Heart left ventricle (tissue), 16 donors: ENCODE measurements at regions not wholly inside any gene's neighbourhood (a gene's known extent, or its start where the extent isn't known, plus 50 kb on each side); places are given as distances from the start of the nearest gene placed in this dataset.

ENCODE experiments used
- ATAC-seq, 4 donors: fragments of 200-7000 bp; cut with Tn5 transposase; one replicate each; pipeline ENCODE4 v1.9.1; 2020 to 2022; ENCODE audit warnings: moderate library complexity in 4 of 4, mild to moderate bottlenecking in 3 of 4, moderate number of reproducible peaks in 1 of 4
- DNase-seq, 5 donors: peaks; one replicate each; pipeline ENCODE4 v3.0.0-alpha.2; 2020
- H3K27ac ChIP-seq, 12 donors: fragments of 200-600 bp; sonication (generic) in 4 of 12; one replicate each; pipeline versions ENCODE4 v1.5.0 to v1.8.0; 2016 to 2022; ENCODE audit warnings: mild to moderate bottlenecking in 2 of 12
- H3K27me3 ChIP-seq, 9 donors: fragments of 200-600 bp; sonication (generic) in 2 of 9; one replicate each; pipeline versions ENCODE4 v1.5.1 to v1.8.0; 2016 to 2022; ENCODE audit warnings: mild to moderate bottlenecking in 3 of 9
- H3K36me3 ChIP-seq, 9 donors: fragments of 200-600 bp; sonication (generic) in 2 of 9; one replicate each; pipeline versions ENCODE4 v1.5.0 to v1.8.0; 2018 to 2022; ENCODE audit warnings: mild to moderate bottlenecking in 2 of 9
- H3K4me1 ChIP-seq, 12 donors: fragments of 200-600 bp; sonication (generic) in 4 of 12; one replicate each; pipeline versions ENCODE4 v1.5.0 to v1.8.0; 2016 to 2022; ENCODE audit warnings: mild to moderate bottlenecking in 3 of 12
- H3K4me3 ChIP-seq, 12 donors: fragments of 200-600 bp; sonication (generic) in 4 of 12; one replicate each; pipeline versions ENCODE4 v1.5.0 to v1.8.0; 2017 to 2022; ENCODE audit warnings: mild to moderate bottlenecking in 9 of 12, moderate library complexity in 4 of 12
- H3K9me3 ChIP-seq, 12 donors: fragments of 200-600 bp; sonication (generic) in 4 of 12; one replicate each; pipeline versions ENCODE4 v1.5.0 to v1.8.0; 2016 to 2022; ENCODE audit warnings: mild to moderate bottlenecking in 1 of 12
- CTCF ChIP-seq, 12 donors: fragments of 200-600 bp; sonication (generic) in 4 of 12; IDR thresholded peaks; one replicate each; pipeline versions ENCODE4 v1.5.0 to v1.8.0; 2018 to 2022; ENCODE audit warnings: antibody characterized with exemption in 12 of 12, mild to moderate bottlenecking in 5 of 12
- POLR2A ChIP-seq, 2 donors: fragments of 450-650 bp; IDR thresholded peaks; one replicate each; pipeline ENCODE4 v1.6.1; 2017; ENCODE audit warnings: antibody characterized with exemption in 2 of 2, mild to moderate bottlenecking in 2 of 2, moderate library complexity in 2 of 2
- WGBS, 4 donors: extraction: QIAGEN DNeasy Blood & Tissue Kit in 2 of 4; methylation state at CpG; one replicate each; pipeline versions ENCODE4 v1.1.5 to v1.1.7; 2013 to 2018; 5-methylcytosine and 5-hydroxymethylcytosine counted together
- intact Hi-C, 10 donors: fragments of 100-400 bp; cut with DNase I; formaldehyde crosslinking; loops; one replicate each; pipeline versions ENCODE4 v1.11.1 to v1.14.2; 2022
- donor health status: ischemic (EF 13 %, LVEDD 7.1; RV severe dilation, severe dysfunction).
- donor health status: healthy with polysubstance abuse.
- donor health status: DM: no; HTN: yes; CAD: no.
- donor health status: DM: no; HTN: no; CAD: no.
- donor health status: ischemic (EF 25% LVEDD 6.9; RV normal size, moderate dysfunction).
- donor health status: ischemic (EF 25% LVEDD 5.7; RV mildly dilated, moderate dysfunction).
- donor health status: healthy.
- donor health status: DM: yes; HTN: yes; CAD: no.
- donor health status: ischemic (EF 35%, LVEDD 5.7; RV mildly dilated, moderate dysfunction).
- donor health status: nonischemic (EF 11% LVEDD 7.7; RV severe dilation, severe dysfunction).
- donor health status: DM: yes; HTN: yes; CAD: no.
- donor health status: PGD.
- donor health status: ischemic (EF 29% LVEDD 5.4; RV normal size, mild dysfunction).
- donor health status: nonischemic (EF 23%, LVEDD 6.1; RV moderate dilation, normal function).

GRCh38 chr20:37598575-37599342 lies 71.1 kb upstream of the BLCAP start:
- DNase-seq (no peak), ATAC-seq (no peak)
- 34 to 52% (median 39%) methylated on average over 10 of the region's 10 CpGs for WGBS, 4 donors
- Histone ChIP-seq H3K27ac (no peak overlapping the region), H3K9me3 (no peaks in the 10 kb centered on the region), H3K27me3 (peaks cover 0 to 27% (median 11%) of the 10 kb centered on the region in 9 donors), H3K4me1 (peaks cover 0 to 7% (median 0%) of the 10 kb centered on the region in 12 donors), H3K4me3 (no peak overlapping the region), H3K36me3 (no peaks in the 10 kb centered on the region)
- intact Hi-C loops = no loop called here
- TF ChIP-seq POLR2A (IDR thresholded peaks at IDR 0.05) (no peak), CTCF (IDR thresholded peaks at IDR 0.05) (no peak)

GRCh38 chr20:37598100-37598543 lies 70.4 kb upstream of the BLCAP start:
- no peak overlapping the region for H3K27ac ChIP-seq
- intact Hi-C loops = no loop called here
- WGBS, 4 donors = 3 to 4% (median 3%) methylated on average over 8 to 24 of the region's 24 CpGs
- H3K4me3 ChIP-seq = no peak overlapping the region
- no peaks in the 10 kb centered on the region for H3K36me3 ChIP-seq
- H3K27me3 ChIP-seq = peaks cover 0 to 31% (median 12%) of the 10 kb centered on the region in 9 donors
- ATAC-seq (no peak), DNase-seq (no peak)
- H3K9me3 ChIP-seq = no peaks in the 10 kb centered on the region
- TF ChIP-seq POLR2A (IDR thresholded peaks at IDR 0.05) (no peak), CTCF (IDR thresholded peaks at IDR 0.05) (no peak)
- H3K4me1 ChIP-seq = peaks cover 0 to 7% (median 0%) of the 10 kb centered on the region in 12 donors

- peaks cover 0 to 7% (median 0%) of the 10 kb centered on the region in 12 donors for H3K4me1 ChIP-seq
- H3K4me3 ChIP-seq = no peak overlapping the region
- H3K9me3 ChIP-seq = no peaks in the 10 kb centered on the region
- WGBS, 4 donors = 59 to 83% (median 70%) methylated on average over 9 of the region's 9 CpGs
- ATAC-seq (no peak), DNase-seq (no peak)
- intact Hi-C loops = no loop called here
- no peak overlapping the region for H3K27ac ChIP-seq
- no peak for TF ChIP-seq CTCF (IDR thresholded peaks at IDR 0.05)
- no peaks in the 10 kb centered on the region for H3K36me3 ChIP-seq
- H3K27me3 ChIP-seq = peaks cover 0 to 42% (median 18%) of the 10 kb centered on the region in 9 donors
Measured at GRCh38 chr20:37596890-37597536, 69.3 kb upstream of the BLCAP start.

GRCh38 chr20:37596168-37596567 lies 68.5 kb upstream of the BLCAP start:
- ATAC-seq = no peak
- peaks cover 0 to 45% (median 18%) of the 10 kb centered on the region in 9 donors for H3K27me3 ChIP-seq
- H3K4me1 ChIP-seq = peaks cover 0 to 7% (median 0%) of the 10 kb centered on the region in 12 donors
- DNase-seq = no peak
- H3K9me3 ChIP-seq = no peaks in the 10 kb centered on the region
- no peak overlapping the region for H3K27ac ChIP-seq
- intact Hi-C loops = no loop called here
- 82 to 94% (median 88%) methylated on average over 5 of the region's 5 CpGs for WGBS, 4 donors
- no peak for TF ChIP-seq POLR2A (IDR thresholded peaks at IDR 0.05)
- no peak for TF ChIP-seq CTCF (IDR thresholded peaks at IDR 0.05)
- no peak overlapping the region for H3K4me3 ChIP-seq
- H3K36me3 ChIP-seq = no peaks in the 10 kb centered on the region
